Astrocyte (in vitro differentiated cells and primary cell): ENCODE measurements at regions not wholly inside any gene's neighbourhood (a gene's known extent, or its start where the extent isn't known, plus 50 kb on each side); places are given as distances from the start of the nearest gene placed in this dataset.

Experiments
- CTCF ChIP-seq: IDR thresholded peaks from 2 replicates; pipeline ENCODE4 v1.5.1; 2011; ENCODE audit warnings: low read depth, mild to moderate bottlenecking, inconsistent platforms, low read length, moderate library complexity; ENCODE audit not compliant: insufficient read depth
- EZH2 ChIP-seq: IDR thresholded peaks from 2 replicates; pipeline ENCODE4 v1.6.1; 2012; ENCODE audit warnings: mild to moderate bottlenecking, low read length, inconsistent platforms; ENCODE audit not compliant: insufficient read depth

- TF ChIP-seq CTCF (no peak), EZH2 (no peak)
Observed at GRCh38 chr17:79527306-79527705, 83.5 kb downstream of the RBFOX3 start.
